ENCODE measurements at regions not wholly inside any gene's neighbourhood (a gene's known extent, or its start where the extent isn't known, plus 50 kb on each side); places are given as distances from the start of the nearest gene placed in this dataset.
"Not testable (repeated sequence)": the region's sequence is repeated elsewhere in the genome, so short reads cannot be mapped to it uniquely, and the experiment has no call there.

DNA sequence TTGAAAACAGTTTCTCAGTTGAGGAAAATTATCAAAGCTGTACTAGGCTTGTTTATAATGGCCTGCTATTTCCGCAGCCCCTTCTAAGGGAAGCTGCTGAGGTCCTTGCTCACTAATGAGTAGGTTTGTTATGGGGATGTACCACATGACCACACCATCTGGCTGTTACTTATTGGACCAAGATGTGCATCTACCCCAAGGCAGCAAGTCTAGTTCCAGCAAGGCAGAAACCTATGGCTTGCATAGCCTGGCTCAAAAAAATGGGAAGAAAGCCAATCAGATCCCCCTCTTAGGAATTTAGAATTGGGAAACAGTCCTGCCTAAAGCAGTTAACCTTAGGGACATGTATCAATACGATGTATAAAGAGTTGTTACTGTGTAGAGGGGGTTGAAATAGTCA lies 186.5 kb upstream of the SPRY2 start:
- H3K4me3 ChIP-seq (replicated peaks; ENCODE audit: insufficient read depth, low read length): no peak overlapping the region
- no peaks in the 10 kb centered on the region for H3K27me3 ChIP-seq (ENCODE audit: insufficient read depth, poor library complexity, severe bottlenecking)
- no peak overlapping the region for H3K27ac ChIP-seq (replicated peaks)
- TF ChIP-seq GABPA (IDR thresholded peaks at IDR 0.05; ENCODE audit: low read depth) (no peak), SPI1 (IDR thresholded peaks at IDR 0.05; ENCODE audit: borderline replicate concordance, low read depth) (no peak)
- TF ChIP-seq, protein P1, sequence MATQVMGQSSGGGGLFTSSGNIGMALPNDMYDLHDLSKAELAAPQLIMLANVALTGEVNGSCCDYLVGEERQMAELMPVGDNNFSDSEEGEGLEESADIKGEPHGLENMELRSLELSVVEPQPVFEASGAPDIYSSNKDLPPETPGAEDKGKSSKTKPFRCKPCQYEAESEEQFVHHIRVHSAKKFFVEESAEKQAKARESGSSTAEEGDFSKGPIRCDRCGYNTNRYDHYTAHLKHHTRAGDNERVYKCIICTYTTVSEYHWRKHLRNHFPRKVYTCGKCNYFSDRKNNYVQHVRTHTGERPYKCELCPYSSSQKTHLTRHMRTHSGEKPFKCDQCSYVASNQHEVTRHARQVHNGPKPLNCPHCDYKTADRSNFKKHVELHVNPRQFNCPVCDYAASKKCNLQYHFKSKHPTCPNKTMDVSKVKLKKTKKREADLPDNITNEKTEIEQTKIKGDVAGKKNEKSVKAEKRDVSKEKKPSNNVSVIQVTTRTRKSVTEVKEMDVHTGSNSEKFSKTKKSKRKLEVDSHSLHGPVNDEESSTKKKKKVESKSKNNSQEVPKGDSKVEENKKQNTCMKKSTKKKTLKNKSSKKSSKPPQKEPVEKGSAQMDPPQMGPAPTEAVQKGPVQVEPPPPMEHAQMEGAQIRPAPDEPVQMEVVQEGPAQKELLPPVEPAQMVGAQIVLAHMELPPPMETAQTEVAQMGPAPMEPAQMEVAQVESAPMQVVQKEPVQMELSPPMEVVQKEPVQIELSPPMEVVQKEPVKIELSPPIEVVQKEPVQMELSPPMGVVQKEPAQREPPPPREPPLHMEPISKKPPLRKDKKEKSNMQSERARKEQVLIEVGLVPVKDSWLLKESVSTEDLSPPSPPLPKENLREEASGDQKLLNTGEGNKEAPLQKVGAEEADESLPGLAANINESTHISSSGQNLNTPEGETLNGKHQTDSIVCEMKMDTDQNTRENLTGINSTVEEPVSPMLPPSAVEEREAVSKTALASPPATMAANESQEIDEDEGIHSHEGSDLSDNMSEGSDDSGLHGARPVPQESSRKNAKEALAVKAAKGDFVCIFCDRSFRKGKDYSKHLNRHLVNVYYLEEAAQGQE (IDR thresholded peaks at IDR 0.05; ENCODE audit: insufficient replicate concordance, low read depth): no peak
- no peak for DNase-seq (ENCODE audit: low read depth in 1 of 2, low spot score in 1 of 2)

DNA sequence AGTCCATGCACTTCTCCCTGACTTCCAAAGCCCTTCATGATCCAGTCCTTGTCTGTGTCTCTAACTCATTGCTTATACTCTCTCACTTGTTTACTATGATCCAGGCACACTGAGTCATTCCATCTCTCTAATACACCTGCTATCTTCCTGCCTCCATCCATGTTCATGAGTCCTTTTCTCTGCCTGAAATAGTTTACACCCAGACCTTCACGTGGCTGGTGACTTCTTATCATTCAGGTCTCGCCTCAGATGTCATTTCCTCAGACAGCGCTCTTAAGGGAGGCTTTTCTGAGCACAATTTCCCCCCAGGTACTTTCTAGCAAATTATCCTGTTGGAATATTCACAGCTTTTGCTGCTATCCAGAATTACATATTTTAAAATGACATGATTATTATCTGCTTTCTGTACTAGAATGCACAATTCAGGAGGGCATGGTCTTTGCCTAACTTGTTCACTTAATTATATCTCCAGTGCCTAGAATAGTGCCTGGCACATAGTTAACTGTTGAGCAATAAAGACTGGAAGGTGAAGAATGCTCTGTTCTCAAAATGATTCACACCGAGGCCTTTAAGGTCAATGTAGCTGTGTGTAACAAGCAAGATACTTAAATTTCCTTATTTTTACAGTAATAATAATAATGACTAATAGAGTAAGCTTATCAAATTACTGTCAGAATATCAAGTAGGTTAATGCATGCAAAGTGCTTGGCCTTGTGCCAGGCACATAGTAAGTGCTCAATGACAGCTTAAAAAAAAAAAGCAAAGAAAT lies 183.7 kb upstream of the SPRY2 start:
- DNase-seq (ENCODE audit: low read depth in 1 of 2, low spot score in 1 of 2): no peak
- H3K27ac ChIP-seq (replicated peaks): no peak overlapping the region
- H3K27me3 ChIP-seq (ENCODE audit: insufficient read depth, poor library complexity, severe bottlenecking): no peaks in the 10 kb centered on the region
- TF ChIP-seq GABPA (IDR thresholded peaks at IDR 0.05; ENCODE audit: low read depth): no peak
- TF ChIP-seq, protein P1 (IDR thresholded peaks at IDR 0.05; ENCODE audit: insufficient replicate concordance, low read depth): no peak
- H3K4me3 ChIP-seq (replicated peaks; ENCODE audit: insufficient read depth, low read length): no peak overlapping the region

- H3K27me3 ChIP-seq (ENCODE audit: insufficient read depth, poor library complexity, severe bottlenecking): no peaks in the 10 kb centered on the region
- H3K4me3 ChIP-seq (replicated peaks; ENCODE audit: insufficient read depth, low read length): no peak overlapping the region
- DNase-seq (ENCODE audit: low read depth in 1 of 2, low spot score in 1 of 2): no peak
- TF ChIP-seq POLR2AphosphoS5 (IDR thresholded peaks at IDR 0.05; ENCODE audit: low read depth) (no peak), CTCF (IDR thresholded peaks at IDR 0.05; ENCODE audit: insufficient read depth, low read length) (no peak)
- no peak overlapping the region for H3K27ac ChIP-seq (replicated peaks)
These were observed 182.2 kb upstream of the SPRY2 start for GRCh38 chr13:80523134-80523533.

DNA sequence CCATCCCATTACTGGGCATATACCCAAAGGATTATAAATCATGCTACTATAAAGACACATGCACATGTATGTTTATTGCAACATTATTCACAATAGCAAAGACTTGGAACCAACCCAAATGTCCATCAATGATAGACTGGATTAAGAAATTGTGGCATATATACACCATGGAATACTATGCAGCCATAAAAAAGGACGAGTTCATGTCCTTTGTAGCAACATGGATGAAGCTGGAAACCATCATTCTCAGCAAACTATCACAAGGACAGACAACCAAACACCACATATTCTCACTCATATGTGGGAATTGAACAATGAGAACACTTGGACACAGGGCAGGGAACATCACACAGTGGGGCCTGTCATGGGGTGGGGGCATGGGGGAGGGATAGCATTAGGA lies 181.5 kb upstream of the SPRY2 start:
- H3K27me3 ChIP-seq (ENCODE audit: insufficient read depth, poor library complexity, severe bottlenecking); H3K27ac ChIP-seq (replicated peaks); DNase-seq (ENCODE audit: low read depth in 1 of 2, low spot score in 1 of 2); H3K4me3 ChIP-seq (replicated peaks; ENCODE audit: insufficient read depth, low read length): not testable (repeated sequence)

DNA sequence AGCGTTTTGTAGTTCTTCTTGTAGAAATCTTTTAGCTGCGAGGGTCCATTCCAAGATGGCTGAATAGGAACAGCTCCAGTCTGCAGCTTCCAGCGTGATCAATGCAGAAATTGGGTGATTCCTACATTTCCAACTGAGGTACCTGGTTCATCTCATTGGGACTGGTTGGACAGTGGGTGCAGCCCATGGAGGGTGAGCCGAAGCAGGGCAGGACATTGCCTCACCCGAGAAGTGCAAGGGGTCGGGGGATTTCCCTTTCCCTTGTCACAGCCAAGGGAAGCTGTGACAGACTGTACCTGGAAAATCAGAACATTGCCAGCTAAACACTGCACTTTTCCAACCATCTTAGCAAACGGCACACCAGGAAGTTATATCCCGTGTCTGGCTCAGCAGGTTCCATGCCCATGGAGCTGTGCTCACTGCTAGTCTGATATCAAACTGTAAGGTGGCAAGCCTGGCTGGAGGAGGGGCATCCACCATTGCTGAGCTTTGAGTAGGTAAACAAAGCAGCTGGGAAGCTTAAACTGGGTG lies 176.0 kb upstream of the SPRY2 start:
- TF ChIP-seq, protein P1 (IDR thresholded peaks at IDR 0.05; ENCODE audit: insufficient replicate concordance, low read depth): no peak
- TF ChIP-seq POLR2AphosphoS5 (IDR thresholded peaks at IDR 0.05; ENCODE audit: low read depth) (no peak), GABPA (IDR thresholded peaks at IDR 0.05; ENCODE audit: low read depth) (no peak), SPI1 (IDR thresholded peaks at IDR 0.05; ENCODE audit: borderline replicate concordance, low read depth) (no peak)
- Histone ChIP-seq H3K27ac (replicated peaks) (no peak overlapping the region), H3K4me3 (replicated peaks; ENCODE audit: insufficient read depth, low read length) (no peak overlapping the region), H3K27me3 (ENCODE audit: insufficient read depth, poor library complexity, severe bottlenecking) (no peaks in the 10 kb centered on the region)
- DNase-seq (ENCODE audit: low read depth in 1 of 2, low spot score in 1 of 2): no peak

Measured in HL-60 (cell line).